RWPE2 (cell line): ENCODE measurements at regions not wholly inside any gene's neighbourhood (a gene's known extent, or its start where the extent isn't known, plus 50 kb on each side); places are given as distances from the start of the nearest gene placed in this dataset.
"Not testable (repeated sequence)": the region's sequence is repeated elsewhere in the genome, so short reads cannot be mapped to it uniquely, and the experiment has no call there.

Source experiments
- ATAC-seq: fragments of 200-7000 bp; cut with Tn5 transposase; 3 replicates; pipeline ENCODE4 v1.9.1; 2021; ENCODE audit warnings: low read depth
- DNase-seq: peaks from one replicate; pipeline ENCODE4 v3.0.0-alpha.2; 2020; ENCODE audit warnings: low spot score
- H3K27ac ChIP-seq: fragments of 450-650 bp; 2 replicates; pipeline ENCODE4 v1.5.1; 2017; ENCODE audit warnings: mild to moderate bottlenecking; ENCODE audit not compliant: poor library complexity, severe bottlenecking
- H3K27me3 ChIP-seq: fragments of 250-450 bp; sonication (Bioruptor Pico); 2 replicates; pipeline ENCODE4 v1.5.1; 2021; ENCODE audit warnings: mild to moderate bottlenecking, moderate library complexity; ENCODE audit not compliant: insufficient read depth, poor library complexity, severe bottlenecking
- H3K36me3 ChIP-seq: fragments of 250-450 bp; sonication (Bioruptor Pico); 2 replicates; pipeline ENCODE4 v1.5.1; 2020; ENCODE audit warnings: low read depth, mild to moderate bottlenecking, moderate library complexity
- H3K4me1 ChIP-seq: fragments of 250-450 bp; sonication (Bioruptor Pico); 2 replicates; pipeline ENCODE4 v1.5.1; 2021; ENCODE audit warnings: mild to moderate bottlenecking, moderate library complexity; ENCODE audit not compliant: insufficient read depth, poor library complexity, severe bottlenecking
- H3K4me3 ChIP-seq: fragments of 250-450 bp; sonication (Bioruptor Pico); 2 replicates; pipeline ENCODE4 v1.5.1; 2021; ENCODE audit warnings: mild to moderate bottlenecking, moderate library complexity; ENCODE audit not compliant: severe bottlenecking
- H3K9me3 ChIP-seq: fragments of 250-450 bp; sonication (Bioruptor Pico); 2 replicates; pipeline ENCODE4 v1.5.1; 2021; ENCODE audit warnings: mild to moderate bottlenecking, moderate library complexity; ENCODE audit not compliant: severe bottlenecking
- TF ChIP-seq, protein P1 (sequence below): fragments of 450-650 bp; IDR thresholded peaks from one replicate; pipeline ENCODE4 v1.5.1; 2017; ENCODE audit warnings: mild to moderate bottlenecking, moderate library complexity; ENCODE audit not compliant: poor library complexity, severe bottlenecking

DNA sequence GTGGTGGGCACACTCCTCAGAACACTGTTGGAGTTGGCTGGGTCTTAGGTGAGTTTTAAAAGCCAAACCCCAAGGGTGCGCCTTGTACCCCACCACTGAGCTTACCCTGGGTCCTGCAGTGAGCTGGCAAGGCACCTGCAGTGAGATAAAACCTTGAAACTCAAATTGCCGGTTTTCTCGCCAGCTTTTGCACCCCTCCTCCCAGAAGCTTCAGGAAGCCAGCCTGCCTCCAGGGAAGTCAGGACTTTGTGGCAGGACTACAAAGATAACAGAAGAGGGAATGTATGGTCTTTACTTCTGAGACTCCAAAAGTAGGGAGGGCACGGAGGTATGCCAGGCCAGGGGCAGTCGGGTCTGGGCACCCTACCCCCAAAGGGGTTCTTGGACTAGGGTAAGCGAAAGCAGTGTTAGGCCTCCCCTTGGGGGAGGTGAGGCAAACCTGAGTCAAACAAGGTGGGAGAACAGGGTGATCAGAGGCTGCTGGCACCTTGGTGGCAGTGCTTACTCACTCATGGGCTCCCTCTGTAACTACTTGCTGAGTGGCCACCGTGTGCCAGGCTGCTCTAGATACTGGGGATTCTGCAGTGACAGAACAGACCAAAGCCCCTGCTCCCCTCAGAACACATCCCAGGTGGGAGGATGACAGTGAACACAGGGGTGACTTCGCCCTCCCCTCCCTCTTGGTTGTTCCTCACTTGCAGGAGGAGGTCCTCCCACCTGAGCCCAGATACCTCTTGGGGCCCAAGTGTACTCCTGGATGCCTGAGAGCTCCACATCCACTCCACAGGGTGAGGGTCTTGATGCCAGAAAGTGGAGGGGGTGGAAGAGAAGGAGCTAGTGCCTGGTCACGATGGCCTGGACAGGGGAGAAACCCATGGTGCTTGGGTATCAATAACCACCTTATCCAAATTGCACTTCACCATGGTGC lies 69.3 kb upstream of the RGPD5 start:
- no peak overlapping the region for H3K27ac ChIP-seq
- H3K4me1 ChIP-seq, result no peaks in the 10 kb centered on the region
- no peaks in the 10 kb centered on the region for H3K27me3 ChIP-seq
- no peak overlapping the region for H3K4me3 ChIP-seq
- peak; percentile 23 for DNase-seq
- H3K9me3 ChIP-seq, result no peaks in the 10 kb centered on the region
- no peaks in the 10 kb centered on the region for H3K36me3 ChIP-seq
- TF ChIP-seq, protein P1, sequence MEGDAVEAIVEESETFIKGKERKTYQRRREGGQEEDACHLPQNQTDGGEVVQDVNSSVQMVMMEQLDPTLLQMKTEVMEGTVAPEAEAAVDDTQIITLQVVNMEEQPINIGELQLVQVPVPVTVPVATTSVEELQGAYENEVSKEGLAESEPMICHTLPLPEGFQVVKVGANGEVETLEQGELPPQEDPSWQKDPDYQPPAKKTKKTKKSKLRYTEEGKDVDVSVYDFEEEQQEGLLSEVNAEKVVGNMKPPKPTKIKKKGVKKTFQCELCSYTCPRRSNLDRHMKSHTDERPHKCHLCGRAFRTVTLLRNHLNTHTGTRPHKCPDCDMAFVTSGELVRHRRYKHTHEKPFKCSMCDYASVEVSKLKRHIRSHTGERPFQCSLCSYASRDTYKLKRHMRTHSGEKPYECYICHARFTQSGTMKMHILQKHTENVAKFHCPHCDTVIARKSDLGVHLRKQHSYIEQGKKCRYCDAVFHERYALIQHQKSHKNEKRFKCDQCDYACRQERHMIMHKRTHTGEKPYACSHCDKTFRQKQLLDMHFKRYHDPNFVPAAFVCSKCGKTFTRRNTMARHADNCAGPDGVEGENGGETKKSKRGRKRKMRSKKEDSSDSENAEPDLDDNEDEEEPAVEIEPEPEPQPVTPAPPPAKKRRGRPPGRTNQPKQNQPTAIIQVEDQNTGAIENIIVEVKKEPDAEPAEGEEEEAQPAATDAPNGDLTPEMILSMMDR, result no peak
- no peak for ATAC-seq

DNA sequence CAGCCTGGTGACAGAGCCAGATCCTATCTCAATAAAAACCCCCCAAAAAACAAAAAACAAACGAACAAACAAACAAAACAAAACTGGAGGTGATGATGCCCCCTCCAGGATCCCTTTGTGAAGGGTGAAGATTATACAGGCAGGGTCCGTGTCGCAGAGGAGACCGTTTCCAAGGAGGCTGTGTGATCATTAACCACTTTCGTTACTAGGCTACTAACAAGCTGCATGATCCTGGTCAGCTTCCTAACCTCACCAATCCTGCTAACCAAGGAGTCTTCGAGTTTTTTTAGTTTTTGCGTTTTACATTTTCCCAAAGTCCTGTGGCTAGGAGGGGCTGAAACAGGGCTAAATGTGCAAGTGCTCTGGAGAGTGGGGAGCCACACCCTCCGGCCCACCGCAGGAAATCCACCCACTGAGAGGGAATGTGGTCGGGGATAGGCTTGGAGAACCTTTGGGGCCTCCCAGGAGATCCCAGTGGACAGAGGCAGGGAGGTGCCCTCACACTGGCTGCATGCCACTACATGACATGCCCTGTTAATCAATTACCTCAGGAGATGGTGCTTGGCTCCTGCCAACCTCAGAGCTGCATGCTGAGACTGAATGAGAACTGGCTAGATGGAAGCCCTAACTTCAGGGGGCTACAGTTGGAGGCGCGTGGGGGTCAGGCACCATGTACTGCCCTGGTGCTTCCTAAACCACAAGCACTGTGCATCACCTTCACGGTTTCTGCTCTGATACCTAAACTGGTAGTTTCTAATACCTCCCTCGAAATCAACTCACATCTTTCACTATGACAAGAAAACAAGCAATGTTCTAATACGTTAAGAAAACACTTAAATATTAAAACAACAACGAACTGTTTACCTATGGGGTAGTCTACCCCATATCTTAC lies 67.5 kb upstream of the RGPD5 start:
- ATAC-seq (no peak), DNase-seq (peak; percentile 13)
- no peaks in the 10 kb centered on the region for H3K9me3 ChIP-seq
- H3K4me1 ChIP-seq, result no peaks in the 10 kb centered on the region
- H3K4me3 ChIP-seq, result no peak overlapping the region
- TF ChIP-seq, protein P1, result no peak
- H3K27ac ChIP-seq, result no peak overlapping the region
- no peaks in the 10 kb centered on the region for H3K36me3 ChIP-seq
- no peaks in the 10 kb centered on the region for H3K27me3 ChIP-seq

DNA sequence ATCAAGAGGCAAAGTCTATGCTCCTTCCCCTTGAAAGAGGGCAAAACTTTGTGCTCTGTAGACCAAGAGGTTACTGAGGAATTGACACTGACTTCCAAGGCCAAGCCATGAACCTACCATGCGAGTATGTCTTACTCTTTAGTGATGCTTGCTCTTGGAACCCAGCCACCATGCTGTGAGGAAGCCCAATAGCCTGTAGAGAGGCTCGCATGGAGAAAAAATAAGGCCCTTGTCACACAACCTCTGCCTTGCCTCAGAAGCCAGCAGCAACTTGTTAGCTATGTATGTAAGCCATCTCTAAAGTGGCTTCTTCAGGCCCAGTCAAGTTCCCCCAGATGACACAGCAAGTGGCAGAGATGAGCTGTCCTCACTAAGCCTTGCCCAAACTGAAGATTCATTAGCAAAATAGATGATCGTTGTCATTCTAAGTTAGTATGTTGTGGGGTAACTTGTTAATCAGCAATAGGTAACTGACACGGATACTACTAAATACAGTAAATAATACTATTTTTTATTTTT lies 66.1 kb upstream of the RGPD5 start:
- Histone ChIP-seq H3K36me3 (no peaks in the 10 kb centered on the region), H3K9me3 (no peaks in the 10 kb centered on the region), H3K27me3 (no peaks in the 10 kb centered on the region), H3K4me1 (no peaks in the 10 kb centered on the region), H3K4me3 (no peak overlapping the region), H3K27ac (no peak overlapping the region)
- DNase-seq (peak; percentile 9), ATAC-seq (no peak)
- TF ChIP-seq, protein P1, result no peak

DNA sequence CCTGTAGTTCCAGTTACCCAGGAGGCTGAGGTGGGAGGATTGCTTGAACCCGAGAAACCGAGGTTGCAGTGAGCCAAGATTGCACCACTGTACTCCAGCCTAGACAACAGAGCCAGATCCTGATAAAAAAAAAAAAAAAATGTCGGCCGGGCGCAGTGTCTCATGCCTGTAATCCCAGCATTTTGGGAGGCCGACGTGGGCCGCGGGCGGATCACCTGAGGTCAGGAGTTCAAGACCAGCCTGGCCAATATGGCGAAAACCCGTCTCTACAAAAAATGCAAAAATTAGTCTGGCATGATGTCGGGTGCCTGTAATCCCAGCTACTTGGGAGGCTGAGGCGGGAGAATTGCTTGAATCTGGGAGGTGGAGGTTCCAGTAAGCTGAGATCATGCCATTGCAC lies 60.4 kb upstream of the RGPD5 start:
- not testable (repeated sequence) for ATAC-seq, H3K27me3 ChIP-seq, H3K27ac ChIP-seq, H3K36me3 ChIP-seq, H3K4me3 ChIP-seq, H3K4me1 ChIP-seq, H3K9me3 ChIP-seq
- DNase-seq, result peak; percentile 7

DNA sequence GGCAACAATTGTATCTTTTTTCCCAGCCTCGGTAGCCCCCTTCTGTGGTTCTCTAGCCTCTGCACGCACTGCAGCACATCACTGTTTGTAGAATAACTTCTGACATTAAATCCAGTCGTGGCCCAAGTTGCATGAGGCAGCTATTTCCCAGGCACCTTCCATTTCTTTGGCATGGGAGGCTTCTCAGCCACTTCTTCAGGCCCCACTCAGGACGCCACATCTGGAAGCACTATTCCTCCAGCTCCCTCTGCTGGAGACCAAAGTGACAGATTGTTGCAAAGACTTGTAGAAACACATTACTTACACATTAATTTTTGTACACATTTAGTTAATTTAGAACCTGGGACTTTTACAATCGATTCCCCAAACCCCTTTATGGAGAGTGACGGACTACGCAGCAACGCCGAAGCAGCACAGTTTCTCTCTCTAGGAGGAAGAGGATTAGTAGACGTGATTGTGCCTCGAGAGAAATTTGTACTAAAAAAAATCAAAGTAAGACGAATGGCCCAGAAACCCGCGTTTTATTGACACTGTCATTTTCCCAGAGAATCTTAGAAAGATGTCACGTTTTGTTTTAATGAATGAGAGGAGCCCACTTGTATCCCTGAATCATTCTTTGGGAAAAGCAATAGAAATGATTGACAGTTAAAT lies 57.8 kb upstream of the RGPD5 start:
- H3K4me1 ChIP-seq, result no peaks in the 10 kb centered on the region
- no peaks in the 10 kb centered on the region for H3K36me3 ChIP-seq
- H3K27me3 ChIP-seq, result no peaks in the 10 kb centered on the region
- DNase-seq (no peak), ATAC-seq (peak; percentile 67; the same call in 2 of the 3 replicates)
- TF ChIP-seq, protein P1, result peak; percentile 90
- H3K27ac ChIP-seq, result no peak overlapping the region
- H3K9me3 ChIP-seq, result no peaks in the 10 kb centered on the region
- no peak overlapping the region for H3K4me3 ChIP-seq
